NCI-H187 treated with DMSO at 0.1 percent for 48 hours (cell line): ENCODE measurements at regions not wholly inside any gene's neighbourhood (a gene's known extent, or its start where the extent isn't known, plus 50 kb on each side); places are given as distances from the start of the nearest gene placed in this dataset.

Source experiments
- DNase-seq: peaks from one replicate; lab custom pipeline; 2025; lab: John Stamatoyannopoulos, UW

- DNase-seq: no peak
Measured at GRCh38 chr6:147867433-147868226, 359.1 kb downstream of the SAMD5 start.

- DNase-seq: no peak
Measured at GRCh38 chr6:147868427-147869190, 360.1 kb downstream of the SAMD5 start.

DNA sequence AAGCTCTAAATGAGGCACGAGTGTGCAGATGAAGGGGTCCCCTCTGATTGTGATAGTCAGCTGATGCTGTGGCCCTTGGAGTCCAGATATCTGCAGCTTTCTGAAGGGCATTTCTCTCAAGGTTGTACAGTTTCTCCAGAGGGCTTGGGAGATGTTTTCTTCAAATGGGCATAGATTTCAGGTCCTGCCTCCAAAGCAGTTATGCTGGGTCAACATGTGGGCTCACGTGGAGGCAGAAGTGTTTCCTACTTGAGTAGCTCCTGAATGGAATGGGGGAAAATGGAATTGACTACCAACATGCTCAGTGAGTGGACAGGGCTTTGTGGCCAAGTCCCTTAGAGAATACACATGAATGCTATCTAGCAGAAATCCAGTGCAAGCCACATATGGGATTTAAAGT, 360.7 kb downstream of the SAMD5 start:
- no peak for DNase-seq

DNA sequence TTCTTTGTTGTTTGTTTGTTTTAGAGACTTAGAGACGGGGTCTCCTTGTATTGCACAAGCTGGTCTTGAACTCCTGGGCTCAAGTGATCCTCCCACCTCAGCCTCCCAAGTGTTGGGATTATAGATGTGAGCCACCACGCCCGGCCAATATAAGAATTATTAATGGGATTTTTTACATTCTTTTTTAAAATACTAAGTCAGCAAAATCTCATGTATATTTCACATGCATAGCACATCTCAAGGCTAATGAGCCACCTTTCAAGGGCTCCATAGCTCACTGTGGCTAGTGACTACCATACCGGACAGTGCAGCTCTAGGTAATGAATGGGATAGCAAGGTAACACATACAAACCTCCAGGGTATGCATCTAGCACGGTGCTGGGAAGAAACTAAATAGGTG, 361.4 kb downstream of the SAMD5 start:
- DNase-seq: no peak

- DNase-seq: no peak
Measured at GRCh38 chr6:147870506-147871110, 362.1 kb downstream of the SAMD5 start.

DNA sequence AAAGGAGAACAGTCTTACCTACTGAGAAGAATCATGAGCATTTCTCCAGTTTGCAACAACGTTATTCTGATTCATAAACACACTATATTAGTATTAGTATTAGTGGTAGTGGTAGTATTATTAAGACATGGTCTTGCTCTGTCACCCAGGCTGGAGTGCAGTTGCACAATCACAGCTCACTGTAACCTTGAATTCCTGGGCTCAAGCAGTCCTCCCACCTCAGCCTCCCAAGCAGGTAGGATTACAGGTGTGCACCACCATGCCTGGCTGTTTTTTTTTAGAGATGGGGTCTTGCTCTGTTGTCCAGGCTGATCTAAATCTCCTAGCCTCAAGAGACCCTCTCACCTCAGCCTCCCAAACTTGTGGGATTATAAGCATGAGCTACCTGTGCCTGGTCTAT, 363.5 kb downstream of the SAMD5 start:
- DNase-seq: no peak

DNA sequence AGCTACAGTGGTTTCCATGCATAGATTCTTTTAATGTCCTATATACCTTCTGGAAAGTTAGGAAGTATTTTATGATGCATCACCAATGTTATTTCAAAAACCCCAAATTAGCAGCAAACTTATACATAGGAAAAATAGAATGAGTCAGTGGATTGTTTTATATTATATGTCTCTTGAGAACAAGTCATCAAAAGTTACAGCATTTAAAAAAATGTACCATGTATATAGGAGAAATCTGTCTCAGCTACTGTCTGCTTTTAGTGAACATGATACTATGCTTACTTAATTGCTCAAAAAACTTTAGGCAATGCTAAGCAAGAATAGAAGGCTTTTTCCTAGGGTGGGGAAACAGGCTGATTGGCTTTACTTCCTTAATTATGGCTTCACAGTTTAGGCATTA, 365.3 kb downstream of the SAMD5 start:
- no peak for DNase-seq

GRCh38 chr6:147874322-147874721, 365.8 kb downstream of the SAMD5 start:
- DNase-seq: no peak

- no peak for DNase-seq
Measured at GRCh38 chr6:147879031-147879580, 370.6 kb downstream of the SAMD5 start.

- no peak for DNase-seq
Measured at GRCh38 chr6:147881432-147881831, 372.9 kb downstream of the SAMD5 start.

- no peak for DNase-seq
Measured at GRCh38 chr6:147888374-147888773, 379.9 kb downstream of the SAMD5 start.

GRCh38 chr6:147891671-147892070, 383.2 kb downstream of the SAMD5 start:
- no peak for DNase-seq

- DNase-seq: no peak
Measured at GRCh38 chr6:147892476-147892875, 384.0 kb downstream of the SAMD5 start.

- DNase-seq: no peak
Measured at GRCh38 chr6:147895272-147895671, 386.8 kb downstream of the SAMD5 start.

GRCh38 chr6:147900247-147900830, 391.8 kb downstream of the SAMD5 start:
- DNase-seq: no peak

- no peak for DNase-seq
Measured at GRCh38 chr6:147903321-147903720, 394.8 kb downstream of the SAMD5 start.

GRCh38 chr6:147903931-147904330, 395.4 kb downstream of the SAMD5 start:
- no peak for DNase-seq

GRCh38 chr6:147904416-147904815, 395.9 kb downstream of the SAMD5 start:
- DNase-seq: no peak

DNA sequence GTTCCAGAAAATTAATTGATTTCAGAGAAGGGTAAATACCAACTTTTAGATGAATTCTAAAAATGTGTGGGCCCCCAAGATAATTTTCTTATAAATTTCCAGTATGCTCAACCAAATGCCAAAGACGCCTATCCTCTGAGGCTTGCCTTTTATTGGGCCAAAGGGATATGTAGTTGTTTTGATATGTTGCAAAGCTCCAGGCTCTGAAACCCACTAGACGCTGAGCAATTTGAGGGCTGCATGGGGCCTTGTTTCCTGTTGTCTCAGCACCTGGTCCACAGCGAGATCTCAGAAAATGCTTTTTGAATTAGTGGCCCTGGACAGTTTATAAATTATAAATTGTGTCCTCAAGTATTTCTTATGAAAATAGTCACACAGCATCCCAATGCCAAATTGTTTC, 397.2 kb downstream of the SAMD5 start:
- DNase-seq: no peak

DNA sequence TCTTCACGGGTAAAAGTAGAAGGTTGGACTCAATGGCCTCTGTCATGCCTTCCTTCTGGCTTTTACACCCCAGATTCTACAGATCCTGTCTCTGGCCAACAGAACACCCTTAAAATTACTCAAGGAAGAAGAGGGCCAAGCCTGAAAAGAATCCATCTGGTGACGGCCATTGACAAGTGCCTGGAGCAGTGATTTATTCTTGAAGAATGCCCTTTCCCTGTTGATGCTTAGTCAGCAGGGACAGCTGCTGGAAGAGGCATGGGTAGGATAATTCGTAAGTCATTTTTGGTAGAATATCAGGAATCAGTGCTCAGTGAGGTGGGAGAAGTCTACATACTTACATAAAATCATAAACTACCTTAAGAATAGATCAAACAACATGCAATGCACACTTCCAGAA, 397.9 kb downstream of the SAMD5 start:
- no peak for DNase-seq

DNA sequence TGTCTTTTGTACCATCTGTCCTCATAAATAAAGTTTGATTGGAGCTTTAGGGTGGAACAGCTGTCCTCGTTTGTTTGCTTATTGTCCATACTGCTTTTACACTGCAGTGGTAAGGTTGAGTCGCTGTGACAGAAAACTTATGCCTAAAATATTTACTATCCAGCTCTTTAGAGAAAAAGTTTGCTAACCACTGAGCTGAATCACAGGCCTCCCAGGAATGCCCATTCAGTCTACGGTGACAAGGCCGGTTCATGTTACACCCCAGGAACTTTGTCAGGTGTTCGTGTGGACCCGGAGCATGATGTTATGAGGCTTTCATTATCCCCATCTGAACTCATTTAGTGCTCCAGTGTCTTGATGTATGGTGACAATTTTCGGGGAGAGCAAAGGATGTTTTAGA, 401.1 kb downstream of the SAMD5 start:
- DNase-seq: no peak

DNA sequence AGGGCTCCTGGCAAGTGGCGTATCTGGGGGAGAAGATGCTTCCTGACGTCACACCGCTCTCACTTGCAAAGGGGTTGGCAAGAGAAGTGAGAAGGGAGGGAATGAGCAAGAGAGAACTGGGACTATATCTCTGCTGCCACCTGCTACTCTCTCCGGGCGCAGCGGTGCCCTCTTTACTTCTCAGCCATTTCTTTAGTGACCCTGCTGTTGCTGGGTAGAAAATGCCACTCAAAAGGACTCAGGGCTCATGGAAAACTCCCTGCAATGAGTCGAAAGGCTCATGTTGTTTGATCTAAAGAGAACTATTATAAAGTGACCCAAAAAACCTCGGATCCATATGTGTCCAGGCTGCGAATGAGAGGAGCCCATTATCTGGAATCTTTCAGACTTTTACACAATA, 401.8 kb downstream of the SAMD5 start:
- no peak for DNase-seq
